ENCODE measurements at regions not wholly inside any gene's neighbourhood (a gene's known extent, or its start where the extent isn't known, plus 50 kb on each side); places are given as distances from the start of the nearest gene placed in this dataset.

DNA sequence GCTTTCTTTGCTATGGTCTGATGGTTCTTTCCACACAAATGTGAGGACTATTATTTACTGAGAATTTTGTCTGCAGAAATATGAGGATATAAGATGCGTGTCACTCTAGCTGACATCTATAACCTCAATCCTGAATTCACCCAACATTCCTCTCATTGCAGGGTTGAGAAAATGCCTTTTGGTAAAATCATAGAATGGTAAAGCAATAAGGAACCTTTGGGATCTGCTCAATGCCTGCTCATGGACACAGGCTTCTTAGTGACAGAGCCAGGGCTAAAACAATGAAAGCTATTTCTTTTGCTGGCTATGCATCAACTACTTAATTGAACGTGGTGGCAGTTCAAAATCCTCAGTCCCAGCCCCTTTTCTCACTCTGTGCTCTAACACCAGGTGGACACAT lies 199.6 kb downstream of the GAS1 start:
- H3K36me3 ChIP-seq (ENCODE audit: control insufficient read depth, insufficient read depth, low read length) = no peaks in the 10 kb centered on the region
- no peak for TF ChIP-seq EZH2 (IDR thresholded peaks at IDR 0.05; ENCODE audit: low read length, missing control alignments)
- TF ChIP-seq, protein P1, sequence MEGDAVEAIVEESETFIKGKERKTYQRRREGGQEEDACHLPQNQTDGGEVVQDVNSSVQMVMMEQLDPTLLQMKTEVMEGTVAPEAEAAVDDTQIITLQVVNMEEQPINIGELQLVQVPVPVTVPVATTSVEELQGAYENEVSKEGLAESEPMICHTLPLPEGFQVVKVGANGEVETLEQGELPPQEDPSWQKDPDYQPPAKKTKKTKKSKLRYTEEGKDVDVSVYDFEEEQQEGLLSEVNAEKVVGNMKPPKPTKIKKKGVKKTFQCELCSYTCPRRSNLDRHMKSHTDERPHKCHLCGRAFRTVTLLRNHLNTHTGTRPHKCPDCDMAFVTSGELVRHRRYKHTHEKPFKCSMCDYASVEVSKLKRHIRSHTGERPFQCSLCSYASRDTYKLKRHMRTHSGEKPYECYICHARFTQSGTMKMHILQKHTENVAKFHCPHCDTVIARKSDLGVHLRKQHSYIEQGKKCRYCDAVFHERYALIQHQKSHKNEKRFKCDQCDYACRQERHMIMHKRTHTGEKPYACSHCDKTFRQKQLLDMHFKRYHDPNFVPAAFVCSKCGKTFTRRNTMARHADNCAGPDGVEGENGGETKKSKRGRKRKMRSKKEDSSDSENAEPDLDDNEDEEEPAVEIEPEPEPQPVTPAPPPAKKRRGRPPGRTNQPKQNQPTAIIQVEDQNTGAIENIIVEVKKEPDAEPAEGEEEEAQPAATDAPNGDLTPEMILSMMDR (conservative IDR thresholded peaks at IDR 0.05 in 1 of 2, IDR thresholded peaks at IDR 0.05 in 1 of 2; ENCODE audit: low read depth in 1 of 2, low read length in 2 of 2) = no peak
- H3K4me2 ChIP-seq (ENCODE audit: extremely low read depth, insufficient read depth, low read length) = no peak overlapping the region
- DNase-seq (ENCODE audit: low read depth in 2 of 2) = peak in 1 of 2 donors; percentile 18
- H3K27me3 ChIP-seq (ENCODE audit: control insufficient read depth, insufficient read depth, low read length) = no peaks in the 10 kb centered on the region
- H3K9ac ChIP-seq (ENCODE audit: insufficient read depth, low read length) = no peak overlapping the region
- no peak overlapping the region for H2AFZ ChIP-seq (ENCODE audit: low read length)
- H3K4me3 ChIP-seq (replicated peaks in 1 of 4; ENCODE audit: control extremely low read depth in 1 of 4, insufficient read depth in 1 of 4, low read depth in 3 of 4, low read length in 4 of 4) = no peak overlapping the region
- H3K4me1 ChIP-seq (ENCODE audit: control insufficient read depth, extremely low read depth, insufficient read depth, low read length) = no peaks in the 10 kb centered on the region
- no peaks in the 10 kb centered on the region for H4K20me1 ChIP-seq (ENCODE audit: control insufficient read depth, extremely low read depth, insufficient read depth, low read length)
- H3K79me2 ChIP-seq (ENCODE audit: control insufficient read depth, insufficient read depth, low read length) = no peaks in the 10 kb centered on the region
- H3K9me3 ChIP-seq (ENCODE audit: control insufficient read depth, insufficient read depth, low read depth, low read length) = no peaks in the 10 kb centered on the region
- H3K27ac ChIP-seq (ENCODE audit: insufficient read depth, low read length) = no peak overlapping the region

DNA sequence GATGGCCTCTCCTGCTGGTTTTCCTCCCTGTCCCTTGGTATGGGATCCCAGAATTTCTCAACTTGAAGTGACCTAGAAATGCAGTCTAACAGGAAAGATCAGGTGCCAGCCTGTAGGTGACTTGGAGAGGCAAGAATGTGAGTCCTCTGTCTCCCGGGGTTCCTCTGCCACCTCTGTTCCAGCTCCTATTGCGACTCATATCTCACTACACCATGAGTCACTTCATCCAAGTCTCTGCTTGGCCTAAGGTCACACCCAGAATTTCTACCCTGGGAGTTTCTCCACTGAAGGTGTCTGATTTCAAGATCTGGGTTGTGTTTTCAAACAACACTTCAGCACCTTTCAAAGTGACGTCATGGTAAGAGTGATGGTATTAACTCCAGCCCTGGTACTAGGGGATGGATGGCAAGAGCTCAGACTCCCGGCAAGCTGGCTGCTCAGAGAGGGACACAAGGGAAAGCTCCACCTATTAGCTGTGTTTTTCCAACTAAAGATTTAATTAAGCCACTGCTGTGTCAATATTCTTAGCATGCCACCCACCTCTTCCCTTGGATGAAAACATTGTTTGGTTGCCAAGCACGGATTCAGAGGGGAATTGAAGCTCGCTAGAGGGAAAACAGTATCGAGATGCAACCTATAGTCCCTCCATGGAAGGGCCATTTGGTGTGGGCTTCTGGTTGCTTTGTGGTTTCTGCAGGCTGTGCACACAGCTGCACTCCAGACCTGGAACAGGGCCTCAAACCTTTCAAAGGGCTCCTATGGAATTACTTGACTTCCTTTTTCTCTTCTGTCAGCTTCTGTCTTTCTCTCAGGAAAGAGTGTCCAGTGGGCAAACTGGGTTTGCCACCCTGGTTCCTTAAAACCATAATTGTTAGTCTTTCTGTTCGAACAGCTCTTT lies 205.7 kb downstream of the GAS1 start:
- Histone ChIP-seq H3K27ac (ENCODE audit: insufficient read depth, low read length) (no peak overlapping the region), H2AFZ (ENCODE audit: low read length) (no peak overlapping the region), H3K9me3 (ENCODE audit: control insufficient read depth, insufficient read depth, low read depth, low read length) (no peaks in the 10 kb centered on the region), H4K20me1 (ENCODE audit: control insufficient read depth, extremely low read depth, insufficient read depth, low read length) (no peaks in the 10 kb centered on the region), H3K4me1 (ENCODE audit: control insufficient read depth, extremely low read depth, insufficient read depth, low read length) (no peaks in the 10 kb centered on the region), H3K4me3 (replicated peaks in 1 of 4; ENCODE audit: control extremely low read depth in 1 of 4, insufficient read depth in 1 of 4, low read depth in 3 of 4, low read length in 4 of 4) (no peak overlapping the region), H3K4me2 (ENCODE audit: extremely low read depth, insufficient read depth, low read length) (no peak overlapping the region), H3K36me3 (ENCODE audit: control insufficient read depth, insufficient read depth, low read length) (no peaks in the 10 kb centered on the region), H3K9ac (ENCODE audit: insufficient read depth, low read length) (no peak overlapping the region), H3K79me2 (ENCODE audit: control insufficient read depth, insufficient read depth, low read length) (no peaks in the 10 kb centered on the region), H3K27me3 (ENCODE audit: control insufficient read depth, insufficient read depth, low read length) (no peaks in the 10 kb centered on the region)
- no peak for TF ChIP-seq EZH2 (IDR thresholded peaks at IDR 0.05; ENCODE audit: low read length, missing control alignments)
- TF ChIP-seq, protein P1 (conservative IDR thresholded peaks at IDR 0.05 in 1 of 2, IDR thresholded peaks at IDR 0.05 in 1 of 2; ENCODE audit: low read depth in 1 of 2, low read length in 2 of 2) = no peak
- DNase-seq (ENCODE audit: low read depth in 2 of 2) = peak; percentile 53 to 82

DNA sequence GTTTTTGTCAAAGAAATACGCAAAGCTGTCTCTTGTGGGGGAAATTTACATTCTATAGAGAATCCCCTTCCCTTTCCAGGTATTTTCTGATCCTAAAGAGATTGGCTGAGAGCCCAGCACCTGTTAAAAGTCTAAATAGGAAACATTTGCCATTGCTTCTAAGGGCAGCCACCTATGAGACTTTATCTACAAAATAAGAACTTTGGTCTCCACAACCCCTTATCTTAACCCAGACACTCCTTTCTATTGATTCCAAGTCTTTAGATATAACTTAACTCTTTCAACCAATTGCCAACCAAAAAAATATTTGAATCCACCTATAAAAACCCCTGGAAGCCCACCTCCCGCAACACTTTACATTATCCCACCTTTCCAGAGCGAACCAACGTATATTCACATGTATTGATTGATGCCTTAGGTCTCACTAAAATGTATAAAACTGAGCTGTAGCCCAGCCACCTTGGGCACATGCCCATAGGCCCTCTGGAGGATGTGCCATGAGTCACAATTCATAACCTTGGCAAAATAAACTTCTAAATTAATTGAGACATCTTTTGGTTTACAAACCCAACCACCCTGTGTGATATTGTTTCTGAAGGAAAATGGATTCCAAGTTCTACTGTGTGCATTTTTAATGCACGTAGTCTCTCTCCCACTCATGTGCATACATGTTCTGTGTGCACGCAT lies 211.4 kb downstream of the GAS1 start:
- no peaks in the 10 kb centered on the region for H3K27me3 ChIP-seq (ENCODE audit: control insufficient read depth, insufficient read depth, low read length)
- H3K4me1 ChIP-seq (ENCODE audit: control insufficient read depth, extremely low read depth, insufficient read depth, low read length) = peaks cover 18% of the 10 kb centered on the region
- no peak for TF ChIP-seq EZH2 (IDR thresholded peaks at IDR 0.05; ENCODE audit: low read length, missing control alignments)
- TF ChIP-seq, protein P1 (conservative IDR thresholded peaks at IDR 0.05 in 1 of 2, IDR thresholded peaks at IDR 0.05 in 1 of 2; ENCODE audit: low read depth in 1 of 2, low read length in 2 of 2) = no peak
- H3K9me3 ChIP-seq (ENCODE audit: control insufficient read depth, insufficient read depth, low read depth, low read length) = no peaks in the 10 kb centered on the region
- no peak overlapping the region for H3K4me3 ChIP-seq (replicated peaks in 1 of 4; ENCODE audit: control extremely low read depth in 1 of 4, insufficient read depth in 1 of 4, low read depth in 3 of 4, low read length in 4 of 4)
- no peak overlapping the region for H3K9ac ChIP-seq (ENCODE audit: insufficient read depth, low read length)
- no peaks in the 10 kb centered on the region for H3K36me3 ChIP-seq (ENCODE audit: control insufficient read depth, insufficient read depth, low read length)
- H3K79me2 ChIP-seq (ENCODE audit: control insufficient read depth, insufficient read depth, low read length) = no peaks in the 10 kb centered on the region
- no peaks in the 10 kb centered on the region for H4K20me1 ChIP-seq (ENCODE audit: control insufficient read depth, extremely low read depth, insufficient read depth, low read length)
- no peak overlapping the region for H3K4me2 ChIP-seq (ENCODE audit: extremely low read depth, insufficient read depth, low read length)
- H3K27ac ChIP-seq (ENCODE audit: insufficient read depth, low read length) = no peak overlapping the region
- H2AFZ ChIP-seq (ENCODE audit: low read length) = no peak overlapping the region
- DNase-seq (ENCODE audit: low read depth in 2 of 2) = no peak

All from fibroblast of lung (primary cell).